K562 (cell line): ENCODE measurements at regions not wholly inside any gene's neighbourhood (a gene's known extent, or its start where the extent isn't known, plus 50 kb on each side); places are given as distances from the start of the nearest gene placed in this dataset.

Experiments
- ATAC-seq: fragments of 200-7000 bp; cut with Tn5 transposase; 3 replicates; pipeline ENCODE4 v1.9.1; 2020; ENCODE audit warnings: moderate library complexity
- BruUV-seq: library from RNA; stranded (reverse); fragments of 400-500 nt; replicated peaks from 2 replicates; lab custom pipeline; 2021; lab: Mats Ljungman, UMichigan
- CTCF ChIA-PET: fragments of 300-600 bp; formaldehyde crosslinking; extraction: SDS; loops from one replicate; lab custom pipeline; 2021; ENCODE audit warnings: low intra/inter-chr PET ratio; lab: Yijun Ruan, JAX
- POLR2A ChIA-PET: fragments of 300-600, 350-650 bp; sonication (Branson Sonifier 250); formaldehyde crosslinking; extraction: SDS; loops from one replicate; lab custom pipeline; 2021; ENCODE audit warnings: antibody characterized with exemption, inconsistent platforms; lab: Yijun Ruan, JAX
- DNase-seq, 4 experiments: peaks; one replicate each; pipeline versions ENCODE4 v3.0.0 to v3.0.0-alpha.2; 2011 to 2018; ENCODE audit warnings: low spot score in 3 of 4, mixed read lengths in 3 of 4; ENCODE audit errors: extremely low read depth in 1 of 4
- FAIRE-seq: peaks from 2 replicates; lab custom pipeline; 2011; peaks lifted over from hg19 to GRCh38; lab: Jason Lieb, UNC
- H2AFZ ChIP-seq: 2 replicates; pipeline ENCODE4 v1.6.0; 2011; ENCODE audit warnings: low read depth, low read length, control low read depth, inconsistent platforms
- H3K27ac ChIP-seq: fragments of 200-600 bp; 3 replicates; pipeline ENCODE4 v1.8.0; 2011; ENCODE audit warnings: low read depth, mild to moderate bottlenecking, control low read depth, inconsistent platforms, low read length, moderate library complexity, mixed read lengths; ENCODE audit errors: extremely low read depth
- H3K27me3 ChIP-seq, 2 experiments: fragments of 300-600 bp in 1 of 2; 2 replicates in 1 of 2; 3 replicates in 1 of 2; pipeline versions ENCODE4 v1.6.0 to v1.8.0; 2011; ENCODE audit warnings: inconsistent platforms in 2 of 2, low read length in 2 of 2, mild to moderate bottlenecking in 1 of 2, mixed read lengths in 1 of 2, moderate library complexity in 1 of 2; ENCODE audit not compliant: control insufficient read depth in 2 of 2, insufficient read depth in 2 of 2
- H3K36me3 ChIP-seq: fragments of 300-600 bp; 3 replicates; pipeline ENCODE4 v1.8.0; 2011; ENCODE audit warnings: mild to moderate bottlenecking, low read length, inconsistent platforms; ENCODE audit not compliant: control insufficient read depth, insufficient read depth
- H3K4me1 ChIP-seq, 2 experiments: fragments of 200-600 bp in 1 of 2; replicated peaks in 1 of 2; 2 replicates in 1 of 2; 3 replicates in 1 of 2; pipeline versions ENCODE4 v1.5.1 to v1.8.0; 2011; ENCODE audit warnings: inconsistent platforms in 2 of 2, low read length in 2 of 2, mild to moderate bottlenecking in 1 of 2, mixed read lengths in 1 of 2, moderate library complexity in 1 of 2; ENCODE audit not compliant: control insufficient read depth in 2 of 2, insufficient read depth in 2 of 2
- H3K4me2 ChIP-seq: 2 replicates; pipeline ENCODE4 v1.6.1; 2011; ENCODE audit warnings: low read length, control low read depth, inconsistent platforms, mixed read lengths; ENCODE audit not compliant: insufficient read depth
- H3K4me3 ChIP-seq: fragments of 200-600 bp; sonication (generic), shearing (Covaris generic); 2 replicates; pipeline ENCODE4 v1.5.1; 2016; ENCODE audit warnings: control low read depth, inconsistent platforms
- H3K79me2 ChIP-seq: fragments of 200-600 bp; 3 replicates; pipeline ENCODE4 v1.8.0; 2011; ENCODE audit warnings: low read length, inconsistent platforms; ENCODE audit not compliant: control insufficient read depth, insufficient read depth
- H3K9ac ChIP-seq, 2 experiments: 2 replicates each; pipeline versions ENCODE4 v1.6.0 to v1.6.1; 2011; ENCODE audit warnings: low read depth in 2 of 2, low read length in 2 of 2, control low read depth in 1 of 2, inconsistent platforms in 1 of 2, mild to moderate bottlenecking in 1 of 2, mixed read lengths in 1 of 2; ENCODE audit not compliant: insufficient read depth in 1 of 2
- H3K9me1 ChIP-seq: one replicate; pipeline ENCODE4 v1.6.0; 2011; ENCODE audit warnings: inconsistent platforms, mild to moderate bottlenecking, low read length, moderate library complexity; ENCODE audit not compliant: control insufficient read depth, insufficient read depth
- H3K9me3 ChIP-seq: replicated peaks from 2 replicates; pipeline ENCODE4 v1.5.1; 2011; ENCODE audit warnings: low read depth, low read length, inconsistent platforms; ENCODE audit not compliant: control insufficient read depth, insufficient read depth
- H4K20me1 ChIP-seq: replicated peaks from 2 replicates; pipeline ENCODE4 v1.6.1; 2011; ENCODE audit warnings: low read length, inconsistent platforms, mixed read lengths; ENCODE audit not compliant: control insufficient read depth, insufficient read depth
- BHLHE40 ChIP-seq: IDR thresholded peaks from 2 replicates; pipeline ENCODE4 v1.6.1; 2011; ENCODE audit warnings: low read length, improper control_type of control experiment
- CBX8 ChIP-seq: fragments of 200-600 bp; sonication (generic); IDR thresholded peaks from 2 replicates; pipeline ENCODE4 v1.6.1; 2012; ENCODE audit warnings: borderline replicate concordance, mixed run types, low read depth, mild to moderate bottlenecking, moderate library complexity, mixed read lengths, low read length, control low read depth, inconsistent platforms; ENCODE audit not compliant: poor library complexity, severe bottlenecking; ENCODE audit errors: extremely low read depth
- CEBPG ChIP-seq, 3 experiments: fragments of 200-800 bp in 1 of 3; sonication (Bioruptor generic) in 1 of 3; sonication (generic) in 1 of 3; formaldehyde crosslinking in 1 of 3; IDR thresholded peaks in 2 of 3; conservative IDR thresholded peaks in 1 of 3; 2 replicates each; pipeline versions ENCODE4 v1.6.1 to v1.8.0; 2016 to 2022; ENCODE audit warnings: missing compliant biosample characterization in 2 of 3, missing genetic modification characterization in 2 of 3, mild to moderate bottlenecking in 1 of 3, missing genetic modification reagents in 1 of 3
- COPS2 ChIP-seq: fragments of 450-650 bp; conservative IDR thresholded peaks from 2 replicates; pipeline ENCODE4 v1.6.1; 2016; ENCODE audit warnings: mild to moderate bottlenecking, moderate library complexity
- CTBP1 ChIP-seq: fragments of 450-650 bp; IDR thresholded peaks from 2 replicates; pipeline ENCODE4 v1.6.1; 2016; ENCODE audit warnings: borderline replicate concordance
- GATAD2A ChIP-seq: fragments of 450-650 bp; IDR thresholded peaks from 2 replicates; pipeline ENCODE4 v1.6.1; 2017
- HMBOX1 ChIP-seq: sonication (generic); IDR thresholded peaks from 2 replicates; pipeline ENCODE4 v1.6.1; 2016
- KDM5B ChIP-seq: fragments of 200-600 bp; sonication (generic); IDR thresholded peaks from 2 replicates; pipeline ENCODE4 v1.6.1; 2012; ENCODE audit warnings: low read depth, mild to moderate bottlenecking, moderate library complexity, low read length, control low read depth, inconsistent platforms; ENCODE audit not compliant: insufficient replicate concordance
- MEF2A ChIP-seq: IDR thresholded peaks from 2 replicates; pipeline ENCODE4 v1.6.1; 2011; ENCODE audit warnings: low read depth, mild to moderate bottlenecking, low read length, moderate library complexity; ENCODE audit not compliant: control insufficient read depth
- MEF2D ChIP-seq: conservative IDR thresholded peaks from 2 replicates; pipeline ENCODE4 v1.6.1; 2016; ENCODE audit warnings: low read depth, missing genetic modification characterization, missing compliant biosample characterization
- NFRKB ChIP-seq: fragments of 450-650 bp; IDR thresholded peaks from 2 replicates; pipeline ENCODE4 v1.6.1; 2016; ENCODE audit warnings: low read depth
- PHF8 ChIP-seq: fragments of 200-600 bp; sonication (generic); IDR thresholded peaks from 2 replicates; pipeline ENCODE4 v1.6.1; 2012; ENCODE audit warnings: mixed run types, mild to moderate bottlenecking, inconsistent platforms, low read length, moderate library complexity, borderline replicate concordance
- SRSF7 ChIP-seq: fragments of 200-400 bp; formaldehyde crosslinking; optimal IDR thresholded peaks from 2 replicates; pipeline ENCODE3; 2017; ENCODE audit warnings: mild to moderate bottlenecking, low read depth, low read length
- TEAD1 ChIP-seq, 2 experiments: fragments of 450-650 bp in 1 of 2; sonication (generic) in 1 of 2; formaldehyde crosslinking; IDR thresholded peaks; 2 replicates each; pipeline versions ENCODE4 v1.4.0 to v1.8.0; 2020 to 2022; ENCODE audit warnings: mild to moderate bottlenecking in 2 of 2, missing genetic modification reagents in 1 of 2
- TFE3 ChIP-seq: fragments of 450-650 bp; formaldehyde crosslinking; IDR thresholded peaks from 2 replicates; pipeline ENCODE4 v1.4.0; 2020; ENCODE audit warnings: mild to moderate bottlenecking, mixed read lengths
- WGBS: fragments of 100-300 bp; shearing (Covaris generic); methylation state at CpG from one replicate; pipeline ENCODE4 v1.1.6; 2016; ENCODE audit warnings: low coverage, mixed read lengths; ENCODE audit not compliant: insufficient coverage; ENCODE audit errors: missing lambda C conversion rate; 5-methylcytosine and 5-hydroxymethylcytosine counted together
- in situ Hi-C: fragments of 300-500 bp; cut with MboI; formaldehyde crosslinking; loops from 4 replicates; pipeline ENCODE4 v1.15.0; 2018; ENCODE audit warnings: inconsistent platforms, mixed read lengths
- intact Hi-C: fragments of 100-400 bp; cut with micrococcal nuclease; formaldehyde crosslinking; loops from 2 replicates; pipeline ENCODE4 v1.14.2; 2022
- TF ChIP-seq, protein P1 (sequence below): fragments of 250-450 bp; sonication (Bioruptor Pico); IDR thresholded peaks from 2 replicates; pipeline ENCODE4 v1.8.0; 2022; ENCODE audit warnings: moderate library complexity, mild to moderate bottlenecking, inconsistent platforms
- TF ChIP-seq, protein P2 (sequence below): IDR thresholded peaks from 2 replicates; pipeline ENCODE4 v1.6.1; 2014; ENCODE audit warnings: antibody characterized with exemption

DNA sequence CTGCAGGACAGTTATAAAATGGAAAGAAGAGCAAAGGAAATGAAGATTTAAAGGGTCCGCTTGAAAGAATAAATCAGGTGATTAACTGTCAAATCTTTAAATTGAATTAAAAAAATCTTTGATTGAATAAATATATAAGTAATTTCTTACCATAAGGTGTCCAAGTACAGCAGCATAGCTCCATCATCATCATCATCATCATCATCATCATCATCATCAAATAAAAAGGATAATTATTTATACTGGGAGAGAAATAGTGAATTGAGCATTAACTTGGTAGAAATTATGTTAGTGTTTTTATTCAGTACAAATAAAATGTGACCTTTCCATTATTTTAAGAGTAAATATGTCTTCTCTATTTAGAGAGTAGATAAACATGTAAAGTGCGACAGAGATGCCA lies 745.6 kb upstream of the MARCKS start:
- Histone ChIP-seq H3K27me3 (no peaks in the 10 kb centered on the region), H3K79me2 (no peaks in the 10 kb centered on the region), H4K20me1 (no peaks in the 10 kb centered on the region), H3K9ac (no peak overlapping the region), H3K9me3 (no peaks in the 10 kb centered on the region), H3K4me1 (no peaks in the 10 kb centered on the region), H3K9me1 (no peaks in the 10 kb centered on the region), H3K4me2 (no peak overlapping the region), H3K4me3 (no peak overlapping the region), H2AFZ (no peak overlapping the region), H3K36me3 (no peaks in the 10 kb centered on the region), H3K27ac (no peak overlapping the region)
- FAIRE-seq (no peak), DNase-seq (no peak), ATAC-seq (no peak)
- WGBS = 20% methylated on average over 2 of the region's 2 CpGs
- ChIA-PET CTCF (no interaction called here), POLR2A (no interaction called here)
- no TSS peak for BruUV-seq
- TF ChIP-seq MEF2D (tag) (no peak), NFRKB (no peak), TFE3 (CRISPR knock-in tag) (no peak), CBX8 (no peak), SRSF7 (no peak), CTBP1 (no peak), MEF2A (no peak), PHF8 (no peak), GATAD2A (no peak), HMBOX1 (no peak), TEAD1 (CRISPR knock-in tag; IDR thresholded peaks at IDR 0.05) (no peak), CEBPG (CRISPR knock-in tag; IDR thresholded peaks at IDR 0.05) (no peak), CEBPG (tag; conservative IDR thresholded peaks at IDR 0.05 in 1 of 2, IDR thresholded peaks at IDR 0.05 in 1 of 2) (no peak), BHLHE40 (no peak), KDM5B (no peak), COPS2 (no peak)
- TF ChIP-seq, protein P1, sequence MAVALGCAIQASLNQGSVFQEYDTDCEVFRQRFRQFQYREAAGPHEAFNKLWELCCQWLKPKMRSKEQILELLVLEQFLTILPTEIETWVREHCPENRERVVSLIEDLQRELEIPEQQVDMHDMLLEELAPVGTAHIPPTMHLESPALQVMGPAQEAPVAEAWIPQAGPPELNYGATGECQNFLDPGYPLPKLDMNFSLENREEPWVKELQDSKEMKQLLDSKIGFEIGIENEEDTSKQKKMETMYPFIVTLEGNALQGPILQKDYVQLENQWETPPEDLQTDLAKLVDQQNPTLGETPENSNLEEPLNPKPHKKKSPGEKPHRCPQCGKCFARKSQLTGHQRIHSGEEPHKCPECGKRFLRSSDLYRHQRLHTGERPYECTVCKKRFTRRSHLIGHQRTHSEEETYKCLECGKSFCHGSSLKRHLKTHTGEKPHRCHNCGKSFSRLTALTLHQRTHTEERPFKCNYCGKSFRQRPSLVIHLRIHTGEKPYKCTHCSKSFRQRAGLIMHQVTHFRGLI = no peak
- TF ChIP-seq, protein P2, sequence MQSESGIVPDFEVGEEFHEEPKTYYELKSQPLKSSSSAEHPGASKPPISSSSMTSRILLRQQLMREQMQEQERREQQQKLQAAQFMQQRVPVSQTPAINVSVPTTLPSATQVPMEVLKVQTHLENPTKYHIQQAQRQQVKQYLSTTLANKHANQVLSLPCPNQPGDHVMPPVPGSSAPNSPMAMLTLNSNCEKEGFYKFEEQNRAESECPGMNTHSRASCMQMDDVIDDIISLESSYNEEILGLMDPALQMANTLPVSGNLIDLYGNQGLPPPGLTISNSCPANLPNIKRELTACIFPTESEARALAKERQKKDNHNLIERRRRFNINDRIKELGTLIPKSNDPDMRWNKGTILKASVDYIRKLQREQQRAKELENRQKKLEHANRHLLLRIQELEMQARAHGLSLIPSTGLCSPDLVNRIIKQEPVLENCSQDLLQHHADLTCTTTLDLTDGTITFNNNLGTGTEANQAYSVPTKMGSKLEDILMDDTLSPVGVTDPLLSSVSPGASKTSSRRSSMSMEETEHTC = no peak
- in situ Hi-C loops (no loop called here), intact Hi-C loops (no loop called here)
